H1 (cell line): ENCODE measurements at regions not wholly inside any gene's neighbourhood (a gene's known extent, or its start where the extent isn't known, plus 50 kb on each side); places are given as distances from the start of the nearest gene placed in this dataset.

Source experiments
- CTCF ChIA-PET: fragments of 300-600 bp; sonication (Branson Sonifier 250); formaldehyde crosslinking; loops from one replicate; lab custom pipeline; 2021; ENCODE audit not compliant: partially characterized antibody; lab: Charles Lee
- POLR2A ChIA-PET: fragments of 300-600 bp; sonication (Branson Sonifier 250); formaldehyde crosslinking; loops from one replicate; lab custom pipeline; 2021; ENCODE audit warnings: inconsistent platforms; ENCODE audit not compliant: partially characterized antibody; lab: Charles Lee
- DNase-seq, 2 experiments: peaks; one replicate each; pipeline versions ENCODE4 v3.0.0 to v3.0.0-alpha.2; 2010 to 2022; ENCODE audit warnings: low spot score in 2 of 2, low read depth in 1 of 2, mixed read lengths in 1 of 2
- FAIRE-seq: peaks from 2 replicates; lab custom pipeline; 2011; peaks lifted over from hg19 to GRCh38; lab: Jason Lieb, UNC
- H2AFZ ChIP-seq: 2 replicates; pipeline ENCODE4 v1.8.1; 2012; ENCODE audit warnings: low read length, inconsistent platforms
- H2AK5ac ChIP-seq: 2 replicates; pipeline ENCODE4 v1.6.1; 2013; ENCODE audit warnings: low read depth, low read length
- H2BK120ac ChIP-seq: replicated peaks from 2 replicates; pipeline ENCODE3; 2013; ENCODE audit warnings: low read depth, low read length, inconsistent platforms
- H2BK12ac ChIP-seq: 2 replicates; pipeline ENCODE4 v1.6.1; 2013; ENCODE audit warnings: low read depth, low read length
- H2BK15ac ChIP-seq: 2 replicates; pipeline ENCODE4 v1.6.1; 2013; ENCODE audit warnings: low read length
- H2BK20ac ChIP-seq: 2 replicates; pipeline ENCODE4 v1.6.1; 2013; ENCODE audit warnings: low read length
- H2BK5ac ChIP-seq: 2 replicates; pipeline ENCODE4 v1.6.1; 2013; ENCODE audit warnings: low read depth, low read length
- H3K14ac ChIP-seq: 2 replicates; pipeline ENCODE4 v1.6.1; 2013; ENCODE audit warnings: inconsistent platforms; ENCODE audit not compliant: insufficient read length
- H3K18ac ChIP-seq: 2 replicates; pipeline ENCODE4 v1.6.1; 2013; ENCODE audit warnings: low read length; ENCODE audit errors: extremely low read depth
- H3K23ac ChIP-seq: 2 replicates; pipeline ENCODE4 v1.6.1; 2013; ENCODE audit warnings: inconsistent platforms; ENCODE audit not compliant: insufficient read length
- H3K23me2 ChIP-seq: 2 replicates; pipeline ENCODE4 v1.6.1; 2013; ENCODE audit warnings: low read depth, low read length
- H3K27ac ChIP-seq: 2 replicates; pipeline ENCODE4 v1.6.1; 2011; ENCODE audit warnings: low read depth, low read length, inconsistent platforms
- H3K27me3 ChIP-seq, 4 experiments: replicated peaks in 1 of 4; 1 replicate in 1 of 4; 2 replicates in 3 of 4; pipeline versions ENCODE4 v1.6.1 to v1.8.1; 2011 to 2013; ENCODE audit warnings: low read length in 3 of 4, mild to moderate bottlenecking in 3 of 4, inconsistent platforms in 2 of 4, mixed read lengths in 2 of 4, moderate library complexity in 1 of 4; ENCODE audit not compliant: control insufficient read depth in 3 of 4, insufficient read depth in 3 of 4; ENCODE audit errors: extremely low read depth in 1 of 4
- H3K36me3 ChIP-seq, 4 experiments: 2 replicates each; pipeline versions ENCODE4 v1.6.1 to v1.8.1; 2011 to 2013; ENCODE audit warnings: mild to moderate bottlenecking in 4 of 4, low read length in 3 of 4, moderate library complexity in 2 of 4, control low read depth in 1 of 4, inconsistent platforms in 1 of 4; ENCODE audit not compliant: insufficient read depth in 4 of 4, control insufficient read depth in 2 of 4
- H3K4ac ChIP-seq: replicated peaks from 2 replicates; pipeline ENCODE3; 2013; ENCODE audit warnings: low read length, low read depth, mixed read lengths, inconsistent platforms; ENCODE audit not compliant: insufficient read length
- H3K4me1 ChIP-seq, 4 experiments: replicated peaks in 1 of 4; 1 replicate in 1 of 4; 2 replicates in 3 of 4; pipeline versions ENCODE4 v1.6.1 to v1.8.1; 2011 to 2013; ENCODE audit warnings: low read length in 3 of 4, inconsistent platforms in 2 of 4, mixed read lengths in 1 of 4; ENCODE audit not compliant: insufficient read depth in 4 of 4, control insufficient read depth in 3 of 4
- H3K4me2 ChIP-seq, 2 experiments: 2 replicates each; pipeline versions ENCODE4 v1.6.1 to v1.8.1; 2011 to 2013; ENCODE audit warnings: low read depth in 2 of 2, low read length in 2 of 2, control low read depth in 1 of 2, inconsistent platforms in 1 of 2, mild to moderate bottlenecking in 1 of 2; ENCODE audit not compliant: insufficient read depth in 1 of 2
- H3K4me3 ChIP-seq, 4 experiments: fragments of 200-600, 300-600 bp in 1 of 4; sonication (generic), shearing (Covaris generic), sonication (Bioruptor Twin) in 1 of 4; 2 replicates each; pipeline versions ENCODE4 v1.5.1 to v1.8.1; 2011 to 2016; ENCODE audit warnings: low read length in 4 of 4, low read depth in 3 of 4, control low read depth in 2 of 4, inconsistent platforms in 2 of 4, mild to moderate bottlenecking in 2 of 4, mixed read lengths in 1 of 4, moderate library complexity in 1 of 4; ENCODE audit not compliant: insufficient read depth in 2 of 4; ENCODE audit errors: extremely low read depth in 1 of 4
- H3K56ac ChIP-seq: replicated peaks from 2 replicates; pipeline ENCODE3; 2013; ENCODE audit warnings: low read depth, mild to moderate bottlenecking, mixed read lengths, low read length, inconsistent platforms; ENCODE audit not compliant: insufficient read length
- H3K79me1 ChIP-seq: 2 replicates; pipeline ENCODE4 v1.6.1; 2013; ENCODE audit warnings: low read depth, low read length, control low read depth
- H3K79me2 ChIP-seq, 2 experiments: 2 replicates each; pipeline versions ENCODE4 v1.6.1 to v1.8.1; 2012 to 2013; ENCODE audit warnings: low read length in 2 of 2, mild to moderate bottlenecking in 2 of 2, inconsistent platforms in 1 of 2; ENCODE audit not compliant: insufficient read depth in 2 of 2, control insufficient read depth in 1 of 2
- H3K9ac ChIP-seq, 4 experiments: replicated peaks in 1 of 4; 1 replicate in 1 of 4; 2 replicates in 3 of 4; pipeline versions ENCODE4 v1.6.1 to v1.8.1; 2011 to 2013; ENCODE audit warnings: low read depth in 3 of 4, low read length in 3 of 4, control low read depth in 2 of 4, mild to moderate bottlenecking in 2 of 4, moderate library complexity in 2 of 4, inconsistent platforms in 1 of 4; ENCODE audit errors: extremely low read depth in 1 of 4
- H3K9me3 ChIP-seq, 2 experiments: 2 replicates each; pipeline versions ENCODE4 v1.6.1 to v1.8.1; 2012 to 2013; ENCODE audit warnings: mild to moderate bottlenecking in 2 of 2, moderate library complexity in 2 of 2, control low read depth in 1 of 2, inconsistent platforms in 1 of 2, low read depth in 1 of 2, low read length in 1 of 2, mixed read lengths in 1 of 2; ENCODE audit not compliant: insufficient read depth in 2 of 2
- H4K20me1 ChIP-seq, 2 experiments: replicated peaks in 1 of 2; 2 replicates each; pipeline versions ENCODE3 to v1.8.1; 2011 to 2013; ENCODE audit warnings: inconsistent platforms in 2 of 2, low read length in 2 of 2, mild to moderate bottlenecking in 1 of 2; ENCODE audit not compliant: insufficient read depth in 2 of 2, control insufficient read depth in 1 of 2
- H4K5ac ChIP-seq: 2 replicates; pipeline ENCODE4 v1.6.1; 2013; ENCODE audit warnings: low read length, low read depth, mixed read lengths, inconsistent platforms; ENCODE audit not compliant: insufficient read length
- H4K8ac ChIP-seq: 2 replicates; pipeline ENCODE4 v1.8.0; 2013; ENCODE audit warnings: mild to moderate bottlenecking, moderate library complexity, low read length, inconsistent platforms; ENCODE audit not compliant: insufficient read depth; ENCODE audit errors: extremely low read depth
- H4K91ac ChIP-seq: replicated peaks from 2 replicates; pipeline ENCODE3; 2013; ENCODE audit warnings: low read length, mixed read lengths, inconsistent platforms; ENCODE audit not compliant: insufficient read length
- BCL11A ChIP-seq, 2 experiments: IDR thresholded peaks; one replicate each; pipeline ENCODE4 v1.6.1; 2011; ENCODE audit warnings: low read depth in 2 of 2, low read length in 2 of 2, mild to moderate bottlenecking in 2 of 2
- GABPA ChIP-seq: IDR thresholded peaks from 2 replicates; pipeline ENCODE4 v1.6.1; 2011; ENCODE audit warnings: mild to moderate bottlenecking, low read length, moderate library complexity, borderline replicate concordance; ENCODE audit not compliant: insufficient read depth
- GTF2F1 ChIP-seq: IDR thresholded peaks from 2 replicates; pipeline ENCODE4 v1.6.1; 2012; ENCODE audit warnings: low read depth, low read length, improper control_type of control experiment, borderline replicate concordance
- JUN ChIP-seq: IDR thresholded peaks from 2 replicates; pipeline ENCODE4 v1.6.1; 2011; ENCODE audit warnings: low read depth, mild to moderate bottlenecking, improper control_type of control experiment, low read length
- KDM5A ChIP-seq: fragments of 200-600 bp; IDR thresholded peaks from 2 replicates; pipeline ENCODE4 v1.7.1; 2012; ENCODE audit warnings: mild to moderate bottlenecking, low read length, inconsistent platforms, mixed read lengths
- PHF8 ChIP-seq: fragments of 200-600 bp; sonication (generic); conservative IDR thresholded peaks from 2 replicates; pipeline ENCODE4 v1.7.1; 2012; ENCODE audit warnings: low read depth, mild to moderate bottlenecking, inconsistent platforms, low read length, moderate library complexity
- POLR2A ChIP-seq, 2 experiments: IDR thresholded peaks; 1 replicate in 1 of 2; 2 replicates in 1 of 2; pipeline ENCODE4 v1.6.1; 2011; ENCODE audit warnings: low read depth in 2 of 2, low read length in 2 of 2, mild to moderate bottlenecking in 2 of 2; ENCODE audit errors: control extremely low read depth in 1 of 2
- POU5F1 ChIP-seq: IDR thresholded peaks from 2 replicates; pipeline ENCODE4 v1.6.1; 2011; ENCODE audit warnings: low read depth, mild to moderate bottlenecking, low read length, moderate library complexity
- RXRA ChIP-seq: IDR thresholded peaks from 2 replicates; pipeline ENCODE4 v1.6.1; 2011; ENCODE audit warnings: low read depth, mild to moderate bottlenecking, low read length, moderate library complexity; ENCODE audit not compliant: insufficient read depth
- SP4 ChIP-seq: IDR thresholded peaks from 2 replicates; pipeline ENCODE4 v1.6.1; 2012; ENCODE audit warnings: low read length, inconsistent platforms
- TAF1 ChIP-seq: IDR thresholded peaks from 2 replicates; pipeline ENCODE4 v1.6.1; 2011; ENCODE audit warnings: mild to moderate bottlenecking, low read depth, low read length
- ZNF274 ChIP-seq: IDR thresholded peaks from 2 replicates; pipeline ENCODE4 v1.7.0; 2012; ENCODE audit warnings: low read length, borderline replicate concordance; ENCODE audit errors: extremely low read depth
- WGBS, 2 experiments: shearing (Covaris generic) in 1 of 2; methylation state at CpG; one replicate each; pipeline versions ENCODE4 v1.1.6 to v1.1.7; 2013 to 2015; ENCODE audit warnings: low lambda C conversion rate in 2 of 2, mixed read lengths in 2 of 2, inconsistent platforms in 1 of 2, low coverage in 1 of 2, missing lambda C conversion rate in 1 of 2; ENCODE audit not compliant: insufficient replicate concordance in 2 of 2, insufficient coverage in 1 of 2, insufficient read length in 1 of 2; ENCODE audit errors: extremely low coverage in 1 of 2, missing lambda C conversion rate in 1 of 2; 5-methylcytosine and 5-hydroxymethylcytosine counted together
- TF ChIP-seq, protein P1 (sequence below): IDR thresholded peaks from 2 replicates; pipeline ENCODE4 v1.6.1; 2011; ENCODE audit warnings: low read length, improper control_type of control experiment

DNA sequence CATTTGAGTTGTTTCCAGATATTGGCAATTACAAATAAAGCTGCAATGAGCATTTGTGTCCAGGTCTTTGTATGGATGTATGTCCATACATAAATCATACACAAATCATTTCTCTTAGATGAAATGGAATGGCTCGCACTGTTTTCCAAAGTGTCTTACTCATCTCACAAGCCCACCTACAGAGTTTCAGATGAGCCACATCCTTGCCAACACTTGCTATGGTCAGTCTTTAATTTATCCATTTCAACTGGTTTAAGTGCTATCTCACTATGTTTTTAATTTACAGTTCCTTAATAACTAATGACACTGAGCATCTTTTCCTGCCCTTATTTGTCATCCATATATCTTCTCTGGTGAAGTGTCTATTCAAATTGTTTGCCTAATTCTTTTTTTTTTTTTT, 132.9 kb upstream of the DIO3 start:
- H3K9me3 ChIP-seq, result peaks cover 0 to 6% of the 10 kb centered on the region in 2 experiments; a peak in 2 of 4 replicates
- no peak overlapping the region for H2AK5ac ChIP-seq
- H3K4ac ChIP-seq, result no peak overlapping the region
- no peak overlapping the region for H4K8ac ChIP-seq
- FAIRE-seq (no peak), DNase-seq (no peak)
- H3K79me2 ChIP-seq, result no peaks in the 10 kb centered on the region
- no peak overlapping the region for H3K4me3 ChIP-seq
- H2BK15ac ChIP-seq, result no peak overlapping the region
- 100% methylated on average over 1 of the region's 1 CpG; no CpG with 5 or more reads in 1 of the 2 experiments for WGBS, 2 experiments
- CTCF ChIA-PET, result no interaction called here
- no peaks in the 10 kb centered on the region for H3K27me3 ChIP-seq
- no peak overlapping the region for H2BK120ac ChIP-seq
- H3K79me1 ChIP-seq, result no peaks in the 10 kb centered on the region
- H2BK5ac ChIP-seq, result no peak overlapping the region
- H3K18ac ChIP-seq, result no peak overlapping the region
- no peak overlapping the region for H3K56ac ChIP-seq
- H2BK20ac ChIP-seq, result no peak overlapping the region
- H3K23me2 ChIP-seq, result no peaks in the 10 kb centered on the region
- no peak overlapping the region for H2AFZ ChIP-seq
- no peaks in the 10 kb centered on the region for H3K36me3 ChIP-seq
- no peak overlapping the region for H4K5ac ChIP-seq
- POLR2A ChIA-PET, result no interaction called here
- H4K20me1 ChIP-seq, result no peaks in the 10 kb centered on the region
- no peak overlapping the region for H3K27ac ChIP-seq
- H2BK12ac ChIP-seq, result no peak overlapping the region
- no peak overlapping the region for H3K4me2 ChIP-seq
- H3K14ac ChIP-seq, result no peak overlapping the region
- no peak overlapping the region for H3K9ac ChIP-seq
- H3K4me1 ChIP-seq, result no peaks in the 10 kb centered on the region
- no peak overlapping the region for H4K91ac ChIP-seq
- H3K23ac ChIP-seq, result no peak overlapping the region
- no peak for TF ChIP-seq TAF1
- TF ChIP-seq SP4, result no peak
- no peak for TF ChIP-seq JUN
- TF ChIP-seq PHF8, result no peak
- no peak for TF ChIP-seq BCL11A (IDR thresholded peaks at IDR 0.05; ENCODE audit: low read depth in 2 of 2, low read length in 2 of 2)
- no peak for TF ChIP-seq POLR2A (IDR thresholded peaks at IDR 0.05; ENCODE audit: control extremely low read depth in 1 of 2, low read depth in 2 of 2, low read length in 2 of 2)
- no peak for TF ChIP-seq ZNF274
- TF ChIP-seq POU5F1, result no peak
- no peak for TF ChIP-seq GTF2F1
- TF ChIP-seq, protein P1, sequence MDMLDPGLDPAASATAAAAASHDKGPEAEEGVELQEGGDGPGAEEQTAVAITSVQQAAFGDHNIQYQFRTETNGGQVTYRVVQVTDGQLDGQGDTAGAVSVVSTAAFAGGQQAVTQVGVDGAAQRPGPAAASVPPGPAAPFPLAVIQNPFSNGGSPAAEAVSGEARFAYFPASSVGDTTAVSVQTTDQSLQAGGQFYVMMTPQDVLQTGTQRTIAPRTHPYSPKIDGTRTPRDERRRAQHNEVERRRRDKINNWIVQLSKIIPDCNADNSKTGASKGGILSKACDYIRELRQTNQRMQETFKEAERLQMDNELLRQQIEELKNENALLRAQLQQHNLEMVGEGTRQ, result no peak
- no peak for TF ChIP-seq RXRA
- TF ChIP-seq KDM5A, result no peak
- TF ChIP-seq GABPA, result no peak
